SU-DHL-6 (cell line): ENCODE measurements at regions not wholly inside any gene's neighbourhood (a gene's known extent, or its start where the extent isn't known, plus 50 kb on each side); places are given as distances from the start of the nearest gene placed in this dataset.
A peak's percentile ranks its signal among the peaks of the same experiment; 100 is the strongest.

Experiments used
- H2AFZ ChIP-seq: fragments of 200-600 bp; sonication (generic); 2 replicates; pipeline ENCODE4 v1.6.1; 2014; ENCODE audit warnings: low read depth, mild to moderate bottlenecking, moderate library complexity, mixed read lengths, antibody characterized with exemption, low read length; ENCODE audit not compliant: severe bottlenecking
- H3F3A ChIP-seq: fragments of 200-600 bp; shearing (Covaris generic); 2 replicates; pipeline ENCODE4 v1.6.0; 2016; ENCODE audit warnings: antibody characterized with exemption, mild to moderate bottlenecking; ENCODE audit not compliant: insufficient read depth
- H3K27ac ChIP-seq: fragments of 200-600 bp; sonication (generic); 2 replicates; pipeline ENCODE4 v1.5.1; 2016; ENCODE audit warnings: low read depth, mild to moderate bottlenecking, low read length, moderate library complexity, mixed read lengths
- H3K27me3 ChIP-seq: fragments of 200-600 bp; sonication (generic), shearing (Covaris generic); 2 replicates; pipeline ENCODE4 v1.6.0; 2014; ENCODE audit warnings: mild to moderate bottlenecking, low read length
- H3K36me3 ChIP-seq: fragments of 200-600 bp; sonication (generic); 2 replicates; pipeline ENCODE4 v1.6.1; 2014; ENCODE audit warnings: mild to moderate bottlenecking, low read length, mixed read lengths
- H3K4me2 ChIP-seq: fragments of 300-600, 200-600 bp; shearing (Covaris generic), sonication (generic); 2 replicates; pipeline ENCODE4 v1.6.0; 2014; ENCODE audit warnings: low read length, low read depth, mild to moderate bottlenecking; ENCODE audit not compliant: poor library complexity, severe bottlenecking
- H3K4me3 ChIP-seq: fragments of 200-600 bp; sonication (generic); 2 replicates; pipeline ENCODE4 v1.5.1; 2014; ENCODE audit warnings: antibody characterized with exemption, low read length, mild to moderate bottlenecking, mixed read lengths; ENCODE audit not compliant: insufficient read depth, poor library complexity, severe bottlenecking
- H3K79me2 ChIP-seq: fragments of 200-600 bp; sonication (generic); 2 replicates; pipeline ENCODE4 v1.6.1; 2014; ENCODE audit warnings: mild to moderate bottlenecking, low read length, moderate library complexity; ENCODE audit not compliant: insufficient read depth
- H3K9ac ChIP-seq: fragments of 200-600 bp; sonication (generic); 2 replicates; pipeline ENCODE4 v1.7.0; 2014; ENCODE audit warnings: mild to moderate bottlenecking, low read length
- H3K9me2 ChIP-seq: fragments of 200-600 bp; sonication (generic); replicated peaks from 2 replicates; pipeline ENCODE4 v1.6.1; 2014; ENCODE audit warnings: low read length; ENCODE audit not compliant: insufficient read depth
- H3K9me3 ChIP-seq: fragments of 200-600 bp; sonication (generic); 2 replicates; pipeline ENCODE4 v1.6.1; 2014; ENCODE audit warnings: low read length, mixed read lengths; ENCODE audit not compliant: insufficient read depth
- H4K20me1 ChIP-seq: fragments of 200-600 bp; sonication (generic); 2 replicates; pipeline ENCODE4 v1.6.1; 2014; ENCODE audit warnings: low read depth, mild to moderate bottlenecking, antibody characterized with exemption, low read length, moderate library complexity, mixed read lengths
- EZH2phosphoT487 ChIP-seq: fragments of 200-600 bp; sonication (generic), shearing (Covaris generic); conservative IDR thresholded peaks from 2 replicates; pipeline ENCODE4 v1.6.1; 2018; ENCODE audit warnings: mild to moderate bottlenecking, antibody characterized with exemption, low read length, moderate library complexity, mixed read lengths
- TF ChIP-seq, protein P1 (sequence below): fragments of 200-600 bp; sonication (generic); IDR thresholded peaks from one replicate; pipeline ENCODE4 v1.5.1; 2017; ENCODE audit warnings: antibody characterized with exemption, mild to moderate bottlenecking, low read length, moderate library complexity; ENCODE audit not compliant: insufficient read depth, poor library complexity, severe bottlenecking

- Histone ChIP-seq H3F3A (no peaks in the 10 kb centered on the region), H3K9ac (no peak overlapping the region), H2AFZ (no peak overlapping the region), H3K9me2 (no peaks in the 10 kb centered on the region), H3K36me3 (no peaks in the 10 kb centered on the region), H3K4me2 (no peak overlapping the region), H4K20me1 (no peaks in the 10 kb centered on the region), H3K27ac (no peak overlapping the region), H3K79me2 (no peaks in the 10 kb centered on the region), H3K27me3 (no peaks in the 10 kb centered on the region), H3K4me3 (no peak overlapping the region), H3K9me3 (no peaks in the 10 kb centered on the region)
- TF ChIP-seq, protein P1, sequence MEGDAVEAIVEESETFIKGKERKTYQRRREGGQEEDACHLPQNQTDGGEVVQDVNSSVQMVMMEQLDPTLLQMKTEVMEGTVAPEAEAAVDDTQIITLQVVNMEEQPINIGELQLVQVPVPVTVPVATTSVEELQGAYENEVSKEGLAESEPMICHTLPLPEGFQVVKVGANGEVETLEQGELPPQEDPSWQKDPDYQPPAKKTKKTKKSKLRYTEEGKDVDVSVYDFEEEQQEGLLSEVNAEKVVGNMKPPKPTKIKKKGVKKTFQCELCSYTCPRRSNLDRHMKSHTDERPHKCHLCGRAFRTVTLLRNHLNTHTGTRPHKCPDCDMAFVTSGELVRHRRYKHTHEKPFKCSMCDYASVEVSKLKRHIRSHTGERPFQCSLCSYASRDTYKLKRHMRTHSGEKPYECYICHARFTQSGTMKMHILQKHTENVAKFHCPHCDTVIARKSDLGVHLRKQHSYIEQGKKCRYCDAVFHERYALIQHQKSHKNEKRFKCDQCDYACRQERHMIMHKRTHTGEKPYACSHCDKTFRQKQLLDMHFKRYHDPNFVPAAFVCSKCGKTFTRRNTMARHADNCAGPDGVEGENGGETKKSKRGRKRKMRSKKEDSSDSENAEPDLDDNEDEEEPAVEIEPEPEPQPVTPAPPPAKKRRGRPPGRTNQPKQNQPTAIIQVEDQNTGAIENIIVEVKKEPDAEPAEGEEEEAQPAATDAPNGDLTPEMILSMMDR: no peak
- no peak for TF ChIP-seq EZH2phosphoT487
These were observed 98.8 kb upstream of the BMPER start for GRCh38 chr7:33806298-33807154.

GRCh38 chr7:33807155-33807530, 98.2 kb upstream of the BMPER start:
- Histone ChIP-seq H2AFZ (no peak overlapping the region), H3K4me2 (no peak overlapping the region), H3K27ac (no peak overlapping the region), H3K79me2 (no peaks in the 10 kb centered on the region), H3F3A (no peaks in the 10 kb centered on the region), H4K20me1 (no peaks in the 10 kb centered on the region), H3K27me3 (no peaks in the 10 kb centered on the region), H3K9me2 (no peaks in the 10 kb centered on the region), H3K4me3 (no peak overlapping the region), H3K36me3 (no peaks in the 10 kb centered on the region), H3K9me3 (no peaks in the 10 kb centered on the region), H3K9ac (no peak overlapping the region)
- TF ChIP-seq EZH2phosphoT487: no peak

DNA sequence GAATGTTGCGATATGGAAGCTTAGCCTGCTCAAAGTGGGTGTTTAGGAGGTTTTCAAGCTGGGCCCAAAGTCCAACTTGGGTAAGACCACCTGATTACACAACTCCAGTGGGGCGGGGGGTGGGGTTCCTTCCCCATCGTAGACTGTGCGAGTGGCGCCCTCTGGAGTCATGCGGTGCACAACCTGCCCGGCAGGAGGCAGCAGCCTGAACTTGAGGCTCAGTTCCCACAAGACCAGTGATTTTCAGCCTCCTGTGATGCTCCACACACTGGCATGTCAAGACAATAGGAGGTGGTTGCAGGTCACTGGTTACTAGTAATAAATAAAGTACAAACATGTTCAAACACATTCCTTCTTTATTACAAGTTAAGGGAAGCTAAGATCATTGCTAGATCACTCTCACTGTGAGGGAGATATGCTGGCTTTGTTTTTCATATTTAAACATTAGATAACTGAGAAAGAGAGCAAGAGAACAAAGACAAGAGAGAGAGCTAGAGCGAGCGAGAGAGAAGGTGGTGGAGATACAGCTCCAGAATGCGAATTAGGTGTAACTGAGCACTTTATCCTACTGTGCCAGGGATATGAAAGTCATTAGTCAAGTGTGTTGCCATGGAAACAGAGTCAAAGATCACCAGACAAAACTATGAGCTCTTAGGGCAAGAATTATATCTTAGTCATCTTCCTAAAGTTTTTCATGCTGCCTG, 97.4 kb upstream of the BMPER start:
- H2AFZ ChIP-seq: no peak overlapping the region
- no peaks in the 10 kb centered on the region for H3K27me3 ChIP-seq
- H3K27ac ChIP-seq: no peak overlapping the region
- no peak overlapping the region for H3K9ac ChIP-seq
- no peak overlapping the region for H3K4me2 ChIP-seq
- TF ChIP-seq, protein P1: peak; percentile 87
- no peak for TF ChIP-seq EZH2phosphoT487
- no peaks in the 10 kb centered on the region for H3K36me3 ChIP-seq
- no peaks in the 10 kb centered on the region for H3K79me2 ChIP-seq
- H3F3A ChIP-seq: no peaks in the 10 kb centered on the region
- H3K4me3 ChIP-seq: no peak overlapping the region
- no peaks in the 10 kb centered on the region for H3K9me3 ChIP-seq
- no peaks in the 10 kb centered on the region for H3K9me2 ChIP-seq
- no peaks in the 10 kb centered on the region for H4K20me1 ChIP-seq

GRCh38 chr7:33809228-33809627, 96.1 kb upstream of the BMPER start:
- Histone ChIP-seq H3K4me2 (no peak overlapping the region), H3K36me3 (no peaks in the 10 kb centered on the region), H2AFZ (no peak overlapping the region), H3K27ac (no peak overlapping the region), H3K79me2 (no peaks in the 10 kb centered on the region), H3K9me2 (no peaks in the 10 kb centered on the region), H4K20me1 (no peaks in the 10 kb centered on the region), H3K4me3 (no peak overlapping the region), H3K9me3 (no peaks in the 10 kb centered on the region), H3K27me3 (no peaks in the 10 kb centered on the region), H3F3A (no peaks in the 10 kb centered on the region), H3K9ac (no peak overlapping the region)
- no peak for TF ChIP-seq EZH2phosphoT487
- TF ChIP-seq, protein P1: no peak
